ENCODE measurements at regions not wholly inside any gene's neighbourhood (a gene's known extent, or its start where the extent isn't known, plus 50 kb on each side); places are given as distances from the start of the nearest gene placed in this dataset.

GRCh38 chr1:98330224-98330623 is 331.3 kb upstream of the SNX7 start:
- TF ChIP-seq, protein P1, sequence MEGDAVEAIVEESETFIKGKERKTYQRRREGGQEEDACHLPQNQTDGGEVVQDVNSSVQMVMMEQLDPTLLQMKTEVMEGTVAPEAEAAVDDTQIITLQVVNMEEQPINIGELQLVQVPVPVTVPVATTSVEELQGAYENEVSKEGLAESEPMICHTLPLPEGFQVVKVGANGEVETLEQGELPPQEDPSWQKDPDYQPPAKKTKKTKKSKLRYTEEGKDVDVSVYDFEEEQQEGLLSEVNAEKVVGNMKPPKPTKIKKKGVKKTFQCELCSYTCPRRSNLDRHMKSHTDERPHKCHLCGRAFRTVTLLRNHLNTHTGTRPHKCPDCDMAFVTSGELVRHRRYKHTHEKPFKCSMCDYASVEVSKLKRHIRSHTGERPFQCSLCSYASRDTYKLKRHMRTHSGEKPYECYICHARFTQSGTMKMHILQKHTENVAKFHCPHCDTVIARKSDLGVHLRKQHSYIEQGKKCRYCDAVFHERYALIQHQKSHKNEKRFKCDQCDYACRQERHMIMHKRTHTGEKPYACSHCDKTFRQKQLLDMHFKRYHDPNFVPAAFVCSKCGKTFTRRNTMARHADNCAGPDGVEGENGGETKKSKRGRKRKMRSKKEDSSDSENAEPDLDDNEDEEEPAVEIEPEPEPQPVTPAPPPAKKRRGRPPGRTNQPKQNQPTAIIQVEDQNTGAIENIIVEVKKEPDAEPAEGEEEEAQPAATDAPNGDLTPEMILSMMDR (IDR thresholded peaks at IDR 0.05) = no peak
- H3K36me3 ChIP-seq = no peaks in the 10 kb centered on the region
- H3K27me3 ChIP-seq (replicated peaks; ENCODE audit: insufficient read depth) = no peaks in the 10 kb centered on the region
- DNase-seq (ENCODE audit: low spot score) (no peak), ATAC-seq (ENCODE audit: insufficient number of reproducible peaks, low FRiP score, low read depth) (no peak)
- no peaks in the 10 kb centered on the region for H3K9me3 ChIP-seq
- H3K4me1 ChIP-seq (ENCODE audit: control insufficient read depth in 1 of 2, low read depth in 2 of 2) = peaks cover 21 to 28% of the 10 kb centered on the region in 2 donors
- H3K4me3 ChIP-seq = no peak overlapping the region
- H3K27ac ChIP-seq = no peak overlapping the region

GRCh38 chr1:98328855-98329254 is 332.7 kb upstream of the SNX7 start:
- TF ChIP-seq, protein P1 (IDR thresholded peaks at IDR 0.05) = no peak
- no peak for DNase-seq (ENCODE audit: low spot score)
- ATAC-seq (ENCODE audit: insufficient number of reproducible peaks, low FRiP score, low read depth) = no peak
- Histone ChIP-seq H3K27ac (no peak overlapping the region), H3K27me3 (replicated peaks; ENCODE audit: insufficient read depth) (no peaks in the 10 kb centered on the region), H3K9me3 (no peaks in the 10 kb centered on the region), H3K36me3 (no peaks in the 10 kb centered on the region), H3K4me3 (no peak overlapping the region), H3K4me1 (ENCODE audit: control insufficient read depth in 1 of 2, low read depth in 2 of 2) (peaks cover 29 to 34% of the 10 kb centered on the region in 2 donors)

GRCh38 chr1:98327220-98327861 is 334.2 kb upstream of the SNX7 start:
- TF ChIP-seq, protein P1 (IDR thresholded peaks at IDR 0.05) = no peak
- Histone ChIP-seq H3K9me3 (no peaks in the 10 kb centered on the region), H3K4me3 (peak overlapping the region; percentile 8), H3K4me1 (ENCODE audit: control insufficient read depth in 1 of 2, low read depth in 2 of 2) (peaks cover 38 to 45% of the 10 kb centered on the region in 2 donors), H3K27ac (peak overlapping the region; percentile 65 to 74), H3K27me3 (replicated peaks; ENCODE audit: insufficient read depth) (no peaks in the 10 kb centered on the region), H3K36me3 (no peaks in the 10 kb centered on the region)
- no peak for ATAC-seq (ENCODE audit: insufficient number of reproducible peaks, low FRiP score, low read depth)
- no peak for DNase-seq (ENCODE audit: low spot score)

DNA sequence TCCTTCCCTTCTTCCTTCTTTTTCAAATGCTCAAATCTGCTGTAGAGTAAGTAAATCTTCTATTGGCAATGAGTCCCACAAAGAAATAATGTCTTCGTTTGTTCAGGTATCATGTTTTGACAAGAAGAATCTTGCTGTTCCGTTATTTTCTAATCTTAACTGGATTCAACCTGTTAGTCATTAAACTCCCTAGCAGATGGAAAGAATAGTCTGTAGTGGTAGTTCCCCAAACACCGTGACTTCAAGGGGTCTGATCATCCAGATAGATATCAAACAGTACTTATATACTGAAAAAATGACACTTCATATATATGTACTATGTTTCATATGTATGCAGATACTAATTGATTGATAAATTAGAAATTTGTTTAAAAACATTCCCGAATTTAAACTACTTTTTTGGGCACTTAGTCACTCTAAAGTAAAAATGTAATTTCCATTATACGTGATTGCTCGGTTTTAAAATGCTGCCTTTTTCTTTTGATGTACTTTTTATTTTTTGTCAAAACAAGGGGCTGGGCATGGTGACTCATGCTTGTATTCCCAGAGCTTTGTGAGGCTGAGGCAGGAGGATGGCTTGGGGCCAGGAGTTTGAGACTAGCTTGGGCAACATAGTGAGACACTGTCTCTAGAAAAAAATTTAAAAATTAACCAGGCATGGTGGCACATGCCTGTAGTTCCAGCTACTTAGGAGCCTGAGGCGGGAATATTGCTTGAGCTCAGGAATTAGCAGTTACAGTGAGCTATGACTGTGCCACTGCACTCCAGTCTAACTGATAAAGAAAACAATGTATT is 335.7 kb upstream of the SNX7 start:
- TF ChIP-seq, protein P1 (IDR thresholded peaks at IDR 0.05) = no peak
- Histone ChIP-seq H3K36me3 (no peaks in the 10 kb centered on the region), H3K4me1 (ENCODE audit: control insufficient read depth in 1 of 2, low read depth in 2 of 2) (peaks cover 38 to 45% of the 10 kb centered on the region in 2 donors), H3K9me3 (no peaks in the 10 kb centered on the region), H3K27me3 (replicated peaks; ENCODE audit: insufficient read depth) (no peaks in the 10 kb centered on the region), H3K27ac (peak overlapping the region in 1 of 2 donors; percentile 74), H3K4me3 (no peak overlapping the region)
- peak; percentile 75 for ATAC-seq (ENCODE audit: insufficient number of reproducible peaks, low FRiP score, low read depth)
- peak; percentile 90 for DNase-seq (ENCODE audit: low spot score)

DNA sequence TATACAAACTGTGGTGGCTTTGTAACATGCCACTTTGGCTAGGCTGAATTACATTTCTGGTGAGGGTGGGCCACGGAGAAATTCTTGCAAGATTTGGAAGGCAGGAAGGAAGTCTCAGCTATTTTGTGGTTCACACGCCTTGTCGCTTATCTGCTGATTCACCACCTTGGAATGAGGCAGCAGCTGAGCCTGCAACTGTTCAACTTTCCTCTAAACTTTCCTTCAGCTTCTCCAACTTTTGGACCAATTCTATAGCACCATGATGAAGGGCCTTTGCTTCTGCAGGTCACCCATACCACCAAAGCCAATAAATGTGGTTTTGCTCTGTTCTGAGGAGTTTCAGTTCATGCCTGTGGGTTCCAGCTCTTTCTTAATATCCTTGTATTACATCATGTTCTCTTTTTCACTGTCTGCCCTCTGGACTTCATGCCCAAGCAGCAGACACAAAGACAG is 337.6 kb upstream of the SNX7 start:
- H3K36me3 ChIP-seq = no peaks in the 10 kb centered on the region
- no peaks in the 10 kb centered on the region for H3K27me3 ChIP-seq (replicated peaks; ENCODE audit: insufficient read depth)
- TF ChIP-seq, protein P1 (IDR thresholded peaks at IDR 0.05) = no peak
- H3K4me3 ChIP-seq = peak overlapping the region; percentile 15
- no peaks in the 10 kb centered on the region for H3K9me3 ChIP-seq
- DNase-seq (ENCODE audit: low spot score) (peak; percentile 14), ATAC-seq (ENCODE audit: insufficient number of reproducible peaks, low FRiP score, low read depth) (peak; percentile 36)
- H3K27ac ChIP-seq = peak overlapping the region; percentile 37 to 74
- H3K4me1 ChIP-seq (ENCODE audit: control insufficient read depth in 1 of 2, low read depth in 2 of 2) = peaks cover 38 to 45% of the 10 kb centered on the region in 2 donors

Data from thoracic aorta (tissue), 2 donors.